H9 (cell line): ENCODE measurements at regions not wholly inside any gene's neighbourhood (a gene's known extent, or its start where the extent isn't known, plus 50 kb on each side); places are given as distances from the start of the nearest gene placed in this dataset.

Experiments
- DNase-seq: peaks from one replicate; pipeline ENCODE4 v3.0.0-alpha.2; 2017
- H2AFZ ChIP-seq: one replicate; pipeline ENCODE4 v1.6.1; 2013; ENCODE audit warnings: mild to moderate bottlenecking, low read length, control low read depth, moderate library complexity
- H2AK5ac ChIP-seq: 2 replicates; pipeline ENCODE4 v1.6.1; 2013; ENCODE audit warnings: low read length, control low read depth, mixed read lengths; ENCODE audit not compliant: insufficient read length
- H2BK120ac ChIP-seq: one replicate; pipeline ENCODE4 v1.6.1; 2013; ENCODE audit warnings: low read depth, mild to moderate bottlenecking, low read length, control low read depth, inconsistent platforms; ENCODE audit not compliant: poor library complexity, severe bottlenecking
- H2BK12ac ChIP-seq: 2 replicates; pipeline ENCODE4 v1.6.1; 2013; ENCODE audit warnings: low read length, control low read depth, mixed read lengths, low read depth; ENCODE audit not compliant: insufficient read length
- H2BK15ac ChIP-seq: 2 replicates; pipeline ENCODE4 v1.6.1; 2013; ENCODE audit warnings: low read depth, low read length, control low read depth
- H2BK20ac ChIP-seq: one replicate; pipeline ENCODE4 v1.6.1; 2013; ENCODE audit warnings: low read depth, mild to moderate bottlenecking, low read length, control low read depth, inconsistent platforms; ENCODE audit not compliant: poor library complexity, severe bottlenecking
- H2BK5ac ChIP-seq: 2 replicates; pipeline ENCODE4 v1.6.1; 2013; ENCODE audit warnings: low read length, control low read depth, mixed read lengths; ENCODE audit not compliant: insufficient read length
- H3K14ac ChIP-seq: 2 replicates; pipeline ENCODE4 v1.6.1; 2013; ENCODE audit warnings: low read length, control low read depth; ENCODE audit not compliant: insufficient read depth
- H3K18ac ChIP-seq: 2 replicates; pipeline ENCODE4 v1.6.1; 2013; ENCODE audit warnings: low read depth, mild to moderate bottlenecking, mixed read lengths, low read length, control low read depth; ENCODE audit not compliant: insufficient read length
- H3K23ac ChIP-seq: 2 replicates; pipeline ENCODE4 v1.6.1; 2013; ENCODE audit warnings: low read length, control low read depth, mixed read lengths, low read depth; ENCODE audit not compliant: insufficient read length
- H3K23me2 ChIP-seq: 2 replicates; pipeline ENCODE4 v1.6.1; 2013; ENCODE audit warnings: low read depth, mild to moderate bottlenecking, mixed read lengths, low read length, control low read depth; ENCODE audit not compliant: insufficient read length, poor library complexity, severe bottlenecking
- H3K27ac ChIP-seq: 2 replicates; pipeline ENCODE4 v1.5.1; 2013; ENCODE audit warnings: low read length, control low read depth, mixed read lengths, low read depth; ENCODE audit not compliant: insufficient read length
- H3K27me3 ChIP-seq: 2 replicates; pipeline ENCODE4 v1.6.1; 2013; ENCODE audit warnings: low read length, control low read depth, inconsistent platforms; ENCODE audit not compliant: insufficient read depth
- H3K4ac ChIP-seq: 2 replicates; pipeline ENCODE4 v1.6.1; 2013; ENCODE audit warnings: low read depth, mild to moderate bottlenecking, control low read depth, inconsistent platforms, low read length, moderate library complexity
- H3K4me1 ChIP-seq: 2 replicates; pipeline ENCODE4 v1.6.1; 2013; ENCODE audit warnings: low read length, control low read depth, inconsistent platforms; ENCODE audit not compliant: insufficient read depth
- H3K4me2 ChIP-seq: 2 replicates; pipeline ENCODE4 v1.6.1; 2013; ENCODE audit warnings: low read length, control low read depth, mixed read lengths; ENCODE audit not compliant: insufficient read length, insufficient read depth
- H3K56ac ChIP-seq: 2 replicates; pipeline ENCODE4 v1.6.1; 2013; ENCODE audit warnings: low read depth, mild to moderate bottlenecking, mixed read lengths, low read length, control low read depth; ENCODE audit not compliant: insufficient read length
- H3K79me1 ChIP-seq: 2 replicates; pipeline ENCODE4 v1.6.1; 2013; ENCODE audit warnings: low read depth, mild to moderate bottlenecking, moderate library complexity, low read length, control low read depth, inconsistent platforms; ENCODE audit not compliant: insufficient read depth, poor library complexity, severe bottlenecking
- H3K79me2 ChIP-seq: 2 replicates; pipeline ENCODE4 v1.6.1; 2013; ENCODE audit warnings: low read length, control low read depth, inconsistent platforms; ENCODE audit not compliant: insufficient read depth
- H3K9ac ChIP-seq: 2 replicates; pipeline ENCODE4 v1.6.1; 2013; ENCODE audit warnings: low read length, control low read depth, mixed read lengths; ENCODE audit not compliant: insufficient read length; ENCODE audit errors: extremely low read depth
- H3K9me3 ChIP-seq: one replicate; pipeline ENCODE4 v1.6.1; 2013; ENCODE audit warnings: low read depth, low read length, inconsistent platforms; ENCODE audit not compliant: control insufficient read depth
- H3T11ph ChIP-seq: one replicate; pipeline ENCODE4 v1.6.1; 2013; ENCODE audit warnings: mild to moderate bottlenecking, low read length, control low read depth, inconsistent platforms
- H4K20me1 ChIP-seq: one replicate; pipeline ENCODE4 v1.6.1; 2013; ENCODE audit not compliant: control insufficient read depth, insufficient read length, insufficient read depth
- H4K5ac ChIP-seq: 2 replicates; pipeline ENCODE4 v1.6.1; 2013; ENCODE audit warnings: low read depth, mild to moderate bottlenecking, mixed read lengths, low read length, control low read depth; ENCODE audit not compliant: insufficient read length
- H4K8ac ChIP-seq: replicated peaks from 2 replicates; pipeline ENCODE4 v1.6.1; 2013; ENCODE audit warnings: low read length, control low read depth, mixed read lengths, low read depth; ENCODE audit not compliant: insufficient read length
- H4K91ac ChIP-seq: 2 replicates; pipeline ENCODE4 v1.6.1; 2013; ENCODE audit warnings: low read depth, mild to moderate bottlenecking, moderate library complexity, mixed read lengths, low read length, control low read depth; ENCODE audit not compliant: insufficient read length
- H3K27ac Mint-ChIP-seq, 3 experiments: 2 replicates in 2 of 3; 3 replicates in 1 of 3; pipeline ENCODE4 v1.8.0; 2020 to 2021; ENCODE audit warnings: mixed read lengths in 3 of 3, mild to moderate bottlenecking in 1 of 3, moderate library complexity in 1 of 3
- H3K27me3 Mint-ChIP-seq: 2 replicates; pipeline ENCODE4 v1.8.0; 2021; ENCODE audit warnings: low read depth, mild to moderate bottlenecking, moderate library complexity, mixed read lengths
- H3K36me3 Mint-ChIP-seq, 3 experiments: 2 replicates in 2 of 3; 3 replicates in 1 of 3; pipeline ENCODE4 v1.8.0; 2020 to 2021; ENCODE audit warnings: low read depth in 3 of 3, mixed read lengths in 3 of 3; ENCODE audit not compliant: insufficient read depth in 1 of 3
- H3K4me1 Mint-ChIP-seq, 2 experiments: 2 replicates each; pipeline ENCODE4 v1.8.0; 2020; ENCODE audit warnings: mixed read lengths in 2 of 2
- H3K4me3 Mint-ChIP-seq, 2 experiments: 2 replicates in 1 of 2; 3 replicates in 1 of 2; pipeline ENCODE4 v1.8.0; 2020 to 2021; ENCODE audit warnings: mild to moderate bottlenecking in 2 of 2, mixed read lengths in 2 of 2, moderate library complexity in 1 of 2
- H3K9me3 Mint-ChIP-seq, 2 experiments: 2 replicates in 1 of 2; 3 replicates in 1 of 2; pipeline ENCODE4 v1.8.0; 2020; ENCODE audit warnings: mild to moderate bottlenecking in 2 of 2, mixed read lengths in 2 of 2, moderate library complexity in 1 of 2
- CTCF ChIP-seq: fragments of 200-600 bp; sonication (generic); conservative IDR thresholded peaks from 3 replicates; pipeline ENCODE4 v1.8.0; 2021; ENCODE audit warnings: antibody characterized with exemption, mild to moderate bottlenecking
- WGBS: extraction: QIAGEN DNeasy Blood & Tissue Kit; methylation state at CpG from one replicate; pipeline ENCODE4 v1.1.7; 2013; ENCODE audit warnings: missing lambda C conversion rate, low lambda C conversion rate, mixed read lengths; ENCODE audit not compliant: insufficient read length; ENCODE audit errors: extremely low coverage; 5-methylcytosine and 5-hydroxymethylcytosine counted together

GRCh38 chr7:72467237-72467636, 55.1 kb upstream of the CALN1 start:
- WGBS, result no CpG with 5 or more reads among the region's 9 CpGs
- no peak for DNase-seq
- no peaks in the 10 kb centered on the region for H3K9me3 ChIP-seq

More at GRCh38 chr7:72467237-72467636, 55.1 kb upstream of the CALN1 start:
- no peak overlapping the region for H4K5ac ChIP-seq
- H3K4me2 ChIP-seq, result no peak overlapping the region
- Mint-ChIP-seq H3K4me1 (no peaks in the 10 kb centered on the region), H3K27me3 (peaks cover 2% of the 10 kb centered on the region; the same call in 1 of the 2 replicates), H3K4me3 (no peak overlapping the region), H3K27ac (no peak overlapping the region), H3K36me3 (no peaks in the 10 kb centered on the region), H3K9me3 (no peaks in the 10 kb centered on the region)
- no peak overlapping the region for H3K14ac ChIP-seq
- no peaks in the 10 kb centered on the region for H3K79me2 ChIP-seq
- H3K56ac ChIP-seq, result no peak overlapping the region
- no peak overlapping the region for H2BK120ac ChIP-seq
- no peak overlapping the region for H2AFZ ChIP-seq
- no peaks in the 10 kb centered on the region for H3K4me1 ChIP-seq
- no peak overlapping the region for H3K4ac ChIP-seq
- no peaks in the 10 kb centered on the region for H3K23me2 ChIP-seq
- H2BK12ac ChIP-seq, result no peak overlapping the region
- H3K79me1 ChIP-seq, result no peaks in the 10 kb centered on the region
- no peak overlapping the region for H3K9ac ChIP-seq
- H4K8ac ChIP-seq, result no peak overlapping the region
- H3K23ac ChIP-seq, result no peak overlapping the region
- H4K91ac ChIP-seq, result no peak overlapping the region
- H2BK20ac ChIP-seq, result no peak overlapping the region
- no peak for TF ChIP-seq CTCF
- no peak overlapping the region for H2BK5ac ChIP-seq
- no peaks in the 10 kb centered on the region for H3K27me3 ChIP-seq
- no peak overlapping the region for H2AK5ac ChIP-seq
- no peak overlapping the region for H2BK15ac ChIP-seq
- H3T11ph ChIP-seq, result no peak overlapping the region
- H4K20me1 ChIP-seq, result no peaks in the 10 kb centered on the region
- no peak overlapping the region for H3K18ac ChIP-seq
- H3K27ac ChIP-seq, result no peak overlapping the region
